GM10266 (cell line): ENCODE measurements at regions not wholly inside any gene's neighbourhood (a gene's known extent, or its start where the extent isn't known, plus 50 kb on each side); places are given as distances from the start of the nearest gene placed in this dataset.
"Not testable (repeated sequence)": the region's sequence is repeated elsewhere in the genome, so short reads cannot be mapped to it uniquely, and the experiment has no call there.

ENCODE experiments used
- DNase-seq: peaks from one replicate; pipeline ENCODE4 v3.0.0; 2012; ENCODE audit errors: extremely low spot score
- TF ChIP-seq, protein P1 (sequence below): IDR thresholded peaks from 2 replicates; pipeline ENCODE4 v1.5.1; 2012; ENCODE audit warnings: mild to moderate bottlenecking, low read depth; ENCODE audit not compliant: control insufficient read depth, insufficient read depth; ENCODE audit errors: missing control alignments

DNA sequence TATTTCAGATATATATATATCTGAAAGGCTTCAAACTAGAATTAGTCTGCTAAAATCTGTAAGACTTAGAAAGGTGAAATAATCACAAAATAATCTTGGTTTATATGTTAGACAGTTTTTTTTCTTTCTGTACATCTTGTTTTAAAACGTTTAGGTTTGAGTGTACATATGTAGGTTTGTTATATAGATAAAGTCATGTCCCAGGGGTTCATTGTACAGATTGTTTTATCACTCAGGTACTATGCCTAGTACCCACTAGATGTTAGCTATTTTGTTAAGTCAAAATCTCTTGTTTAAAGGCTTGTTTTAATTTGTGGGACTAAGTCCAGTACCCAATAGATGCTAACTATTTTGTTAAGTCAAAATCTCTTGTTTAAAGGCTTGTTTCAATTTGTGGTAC is 1339.0 kb upstream of the CITED2 start:
- DNase-seq: no peak
- TF ChIP-seq, protein P1, sequence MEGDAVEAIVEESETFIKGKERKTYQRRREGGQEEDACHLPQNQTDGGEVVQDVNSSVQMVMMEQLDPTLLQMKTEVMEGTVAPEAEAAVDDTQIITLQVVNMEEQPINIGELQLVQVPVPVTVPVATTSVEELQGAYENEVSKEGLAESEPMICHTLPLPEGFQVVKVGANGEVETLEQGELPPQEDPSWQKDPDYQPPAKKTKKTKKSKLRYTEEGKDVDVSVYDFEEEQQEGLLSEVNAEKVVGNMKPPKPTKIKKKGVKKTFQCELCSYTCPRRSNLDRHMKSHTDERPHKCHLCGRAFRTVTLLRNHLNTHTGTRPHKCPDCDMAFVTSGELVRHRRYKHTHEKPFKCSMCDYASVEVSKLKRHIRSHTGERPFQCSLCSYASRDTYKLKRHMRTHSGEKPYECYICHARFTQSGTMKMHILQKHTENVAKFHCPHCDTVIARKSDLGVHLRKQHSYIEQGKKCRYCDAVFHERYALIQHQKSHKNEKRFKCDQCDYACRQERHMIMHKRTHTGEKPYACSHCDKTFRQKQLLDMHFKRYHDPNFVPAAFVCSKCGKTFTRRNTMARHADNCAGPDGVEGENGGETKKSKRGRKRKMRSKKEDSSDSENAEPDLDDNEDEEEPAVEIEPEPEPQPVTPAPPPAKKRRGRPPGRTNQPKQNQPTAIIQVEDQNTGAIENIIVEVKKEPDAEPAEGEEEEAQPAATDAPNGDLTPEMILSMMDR: no peak

DNA sequence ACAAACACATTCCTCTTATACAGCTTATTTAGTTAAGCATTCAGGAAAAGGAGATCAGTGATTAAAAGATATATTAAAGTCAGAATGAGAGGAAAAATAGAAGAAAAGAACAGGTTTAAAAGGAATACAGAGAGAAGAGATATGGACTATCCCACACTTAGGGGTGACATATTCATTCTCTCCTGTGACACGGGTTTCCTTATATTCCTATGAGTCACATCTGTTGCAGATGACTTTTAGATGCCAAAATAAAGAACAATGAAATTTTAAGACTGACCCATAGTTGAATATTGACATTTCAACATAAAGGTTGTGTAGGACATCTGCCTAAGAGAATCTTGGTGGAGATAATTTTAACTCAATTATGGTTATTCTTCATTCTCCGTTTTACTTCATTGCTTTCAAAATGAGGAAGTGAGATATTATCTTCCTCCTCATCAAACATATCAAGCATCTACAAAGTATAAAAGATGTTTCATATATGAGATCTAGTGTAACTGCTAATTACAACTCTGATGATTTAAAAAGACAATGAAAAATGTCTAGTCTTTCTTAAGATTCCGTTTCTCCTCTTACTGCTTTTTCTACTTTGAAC is 1336.7 kb upstream of the CITED2 start:
- no peak for DNase-seq
- TF ChIP-seq, protein P1: no peak

DNA sequence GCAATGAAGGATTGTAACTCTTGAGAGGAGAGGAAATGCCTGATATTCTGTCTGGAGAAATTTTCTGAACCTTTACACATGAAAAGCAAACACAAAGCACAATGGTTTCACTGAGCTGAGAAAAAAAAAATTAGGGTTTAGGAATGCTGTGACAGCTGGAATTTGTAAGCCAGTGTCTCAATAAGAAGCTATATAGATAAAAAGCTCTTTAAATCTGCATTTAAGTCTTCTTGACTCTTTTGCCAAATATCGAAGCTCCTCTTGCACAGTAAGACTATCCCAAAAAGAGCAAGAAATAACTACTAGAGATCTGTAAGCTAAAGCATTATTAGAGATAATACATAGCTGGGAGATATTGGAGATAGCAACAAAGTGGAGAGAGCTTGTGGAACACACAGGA is 1334.0 kb upstream of the CITED2 start:
- DNase-seq: no peak
- TF ChIP-seq, protein P1: no peak

DNA sequence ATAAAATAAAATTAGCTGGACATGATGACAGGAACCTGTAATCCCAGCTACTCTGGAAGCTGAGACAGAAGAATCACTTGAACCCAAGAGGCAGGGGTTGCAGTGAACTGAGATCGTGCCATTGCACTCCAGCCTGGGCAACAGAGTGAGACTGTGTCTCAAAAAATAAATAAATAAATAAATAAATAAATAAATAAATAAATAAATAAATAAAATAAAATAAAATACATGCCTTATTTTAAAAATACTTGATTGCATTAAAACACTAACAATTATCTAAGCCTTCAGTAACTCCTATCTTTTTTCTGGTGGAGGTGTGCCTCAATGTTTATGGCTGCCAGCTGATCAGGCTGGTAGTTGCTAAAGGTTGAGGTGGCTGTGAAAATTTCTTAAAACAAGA is 1329.6 kb upstream of the CITED2 start:
- not testable (repeated sequence) for DNase-seq

DNA sequence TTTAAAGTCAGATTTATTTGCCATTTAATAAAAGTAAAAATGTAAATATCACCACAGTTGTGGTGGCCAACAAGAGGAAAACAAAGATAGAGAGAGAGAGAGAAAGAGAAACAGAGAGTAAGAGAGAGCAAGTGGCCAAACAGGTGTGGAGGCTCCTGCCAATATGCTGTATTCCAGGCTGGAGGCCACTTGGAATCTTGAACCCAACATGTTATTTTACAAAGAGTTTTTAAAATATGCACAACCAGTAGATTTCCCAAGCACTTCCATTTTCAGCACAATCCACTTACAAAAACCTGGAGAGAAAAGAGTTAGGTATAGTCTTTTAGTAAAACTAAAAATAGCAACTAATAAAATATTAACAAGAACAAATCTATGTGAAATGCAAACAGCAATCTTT is 1323.1 kb upstream of the CITED2 start:
- DNase-seq: no peak
- TF ChIP-seq, protein P1: no peak

DNA sequence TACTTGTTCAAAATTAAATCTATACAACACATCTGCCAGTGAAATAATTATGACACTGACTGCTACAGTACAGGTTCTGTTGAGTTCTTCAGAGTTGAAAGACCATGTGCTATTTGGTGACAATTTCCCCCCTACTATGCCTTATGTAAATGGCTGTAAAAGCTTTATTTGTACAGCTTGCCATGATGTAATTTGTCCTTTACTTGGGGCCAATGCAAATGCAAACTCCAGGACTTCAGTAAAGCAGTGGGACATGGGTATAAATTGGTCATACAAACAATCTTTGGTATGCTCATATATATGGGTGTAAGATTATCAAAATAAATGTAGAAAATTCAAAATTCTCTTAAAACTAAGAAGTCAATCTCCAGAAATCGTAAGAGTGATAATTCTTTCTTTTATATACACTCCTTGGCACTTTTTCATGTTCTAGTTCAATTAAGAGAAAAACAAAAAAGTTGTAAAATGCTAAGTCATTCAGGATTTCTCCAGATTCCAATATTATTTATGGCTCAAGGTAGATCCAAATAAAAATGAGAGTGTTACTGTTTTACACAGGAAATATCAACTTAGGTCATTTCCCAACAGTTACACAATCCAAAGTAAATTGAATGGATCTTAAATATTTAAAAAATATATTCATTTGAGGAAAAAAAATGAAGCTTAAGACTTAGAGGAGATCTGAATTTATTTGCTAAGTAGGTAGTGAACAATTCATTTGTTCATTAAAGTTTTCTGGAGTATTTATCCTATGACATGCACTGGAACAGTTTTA is 1310.5 kb upstream of the CITED2 start:
- TF ChIP-seq, protein P1: no peak
- no peak for DNase-seq

DNA sequence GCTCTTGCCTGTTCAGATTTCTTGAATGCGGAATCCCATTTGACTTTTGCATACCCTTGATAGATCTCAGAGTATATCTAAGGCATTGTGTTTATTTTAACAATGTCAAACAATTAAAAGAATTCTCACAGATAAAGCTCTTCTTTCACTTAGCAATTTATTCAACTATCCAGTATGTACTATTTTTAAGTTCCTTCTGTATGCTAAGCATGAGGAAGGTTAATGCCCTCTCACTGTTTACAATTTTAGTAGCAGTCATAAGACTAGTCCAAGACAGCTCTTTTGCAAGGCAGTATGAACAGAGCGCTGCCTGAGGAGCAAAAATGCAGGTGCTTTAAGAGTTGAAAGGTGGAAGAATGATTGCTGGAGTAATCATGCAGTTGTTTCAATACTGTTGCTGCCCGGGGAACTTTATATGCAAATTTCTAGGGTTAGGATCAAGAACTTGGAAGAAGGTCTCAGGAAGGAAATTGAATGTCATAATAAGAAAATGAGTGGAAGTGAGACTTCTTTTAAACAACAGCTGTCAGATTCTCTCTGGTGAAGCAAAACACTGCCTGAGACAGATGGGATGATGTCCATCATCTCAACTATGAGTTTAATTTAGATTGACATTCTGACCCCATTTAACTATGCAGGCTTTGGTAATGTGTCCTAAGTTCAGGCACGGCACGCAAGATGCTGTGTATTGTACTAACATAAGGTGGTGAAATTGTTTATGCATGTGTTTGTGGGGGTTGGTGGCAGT is 1303.5 kb upstream of the CITED2 start:
- TF ChIP-seq, protein P1: no peak
- no peak for DNase-seq
